Spleen (tissue), 11 donors: ENCODE measurements at regions not wholly inside any gene's neighbourhood (a gene's known extent, or its start where the extent isn't known, plus 50 kb on each side); places are given as distances from the start of the nearest gene placed in this dataset.
A peak's percentile ranks its signal among the peaks of the same experiment; 100 is the strongest.

ENCODE experiments used
- DNase-seq: peaks from one replicate; pipeline ENCODE4 v3.0.0-alpha.2; 2020
- H3K27ac ChIP-seq, 8 donors: fragments of 200-600 bp; sonication (generic) in 7 of 8; 1 replicate in 4 of 8; 2 replicates in 4 of 8; pipeline versions ENCODE4 v1.5.0 to v1.8.0; 2016 to 2021; ENCODE audit warnings: inconsistent platforms in 4 of 8, mild to moderate bottlenecking in 4 of 8, moderate library complexity in 1 of 8
- H3K27me3 ChIP-seq, 7 donors: fragments of 200-600 bp; sonication (generic) in 6 of 7; replicated peaks in 1 of 7; 1 replicate in 4 of 7; 2 replicates in 3 of 7; pipeline versions ENCODE4 v1.5.0 to v1.8.0; 2016 to 2021; ENCODE audit warnings: inconsistent platforms in 3 of 7, mild to moderate bottlenecking in 1 of 7
- H3K36me3 ChIP-seq, 6 donors: fragments of 200-600 bp; sonication (generic) in 5 of 6; 1 replicate in 4 of 6; 2 replicates in 2 of 6; pipeline versions ENCODE4 v1.5.0 to v1.8.0; 2016 to 2021; ENCODE audit warnings: inconsistent platforms in 2 of 6
- H3K4me1 ChIP-seq, 6 donors: fragments of 200-600 bp; sonication (generic) in 5 of 6; 1 replicate in 3 of 6; 2 replicates in 3 of 6; pipeline versions ENCODE4 v1.5.0 to v1.8.0; 2016 to 2021; ENCODE audit warnings: inconsistent platforms in 3 of 6
- H3K4me3 ChIP-seq, 8 donors: fragments of 200-600 bp; sonication (generic) in 7 of 8; 1 replicate in 4 of 8; 2 replicates in 4 of 8; pipeline versions ENCODE4 v1.5.0 to v1.8.0; 2016 to 2021; ENCODE audit warnings: inconsistent platforms in 4 of 8, mild to moderate bottlenecking in 4 of 8, moderate library complexity in 2 of 8
- H3K9me3 ChIP-seq, 8 donors: fragments of 200-600 bp; sonication (generic) in 7 of 8; 1 replicate in 4 of 8; 2 replicates in 4 of 8; pipeline versions ENCODE4 v1.5.0 to v1.8.0; 2016 to 2021; ENCODE audit warnings: inconsistent platforms in 4 of 8
- CTCF ChIP-seq, 11 experiments: fragments of 200-600 bp in 7 of 11; fragments of 450-650 bp in 4 of 11; sonication (generic) in 4 of 11; IDR thresholded peaks in 8 of 11; conservative IDR thresholded peaks in 3 of 11; 1 replicate in 7 of 11; 2 replicates in 4 of 11; pipeline versions ENCODE4 v1.4.0 to v1.8.0; 2016 to 2021; ENCODE audit warnings: antibody characterized with exemption in 11 of 11, inconsistent platforms in 4 of 11, mild to moderate bottlenecking in 1 of 11
- POLR2A ChIP-seq, 3 donors: fragments of 450-650 bp; IDR thresholded peaks; one replicate each; pipeline ENCODE4 v1.5.1; 2017; ENCODE audit warnings: antibody characterized with exemption in 3 of 3, mild to moderate bottlenecking in 1 of 3
- POLR2AphosphoS5 ChIP-seq, 3 donors: sonication (generic); formaldehyde crosslinking; IDR thresholded peaks; one replicate each; pipeline ENCODE4 v1.5.1; 2017; ENCODE audit warnings: antibody characterized with exemption in 3 of 3
- WGBS, 5 donors: extraction: QIAGEN DNeasy Blood & Tissue Kit in 3 of 5; methylation state at CpG; one replicate each; pipeline versions ENCODE4 v1.1.5 to v1.1.7; 2013 to 2018; 5-methylcytosine and 5-hydroxymethylcytosine counted together
- intact Hi-C: fragments of 100-400 bp; cut with DNase I; formaldehyde crosslinking; loops from one replicate; pipeline ENCODE4 v1.15.0; 2023; ENCODE audit warnings: low total_unique reads
- donor health status: healthy with polysubstance abuse.
- donor health status: DM: no; HTN: no; CAD: no; lungs with moderate emphysema.
- donor health status: DM: no; HTN: no; CAD: no.
- donor health status: Bipolar disorder and iron deficiency.
- donor health status: healthy.
- donor health status: DM: no; HTN: no; CAD: no.
- donor health status: DM: yes; HTN: yes; CAD: no.

GRCh38 chr7:130867039-130867438, 133.0 kb upstream of the KLF14 start:
- intact Hi-C loops = no loop called here
- H3K9me3 ChIP-seq = peaks cover 0 to 9% (median 4%) of the 10 kb centered on the region in 8 donors
- 77 to 90% (median 81%) methylated on average over 2 of the region's 2 CpGs for WGBS, 5 donors

GRCh38 chr7:130867581-130868136, 133.7 kb upstream of the KLF14 start:
- peak in 1 of 3 donors; percentile 36 for TF ChIP-seq POLR2AphosphoS5 (IDR thresholded peaks at IDR 0.05)
- no peak for TF ChIP-seq CTCF (IDR thresholded peaks at IDR 0.05 in 8 of 11, conservative IDR thresholded peaks at IDR 0.05 in 3 of 11)
- 46 to 69% (median 59%) methylated on average over 1 of the region's 1 CpG for WGBS, 5 donors
- Histone ChIP-seq H3K36me3 (peaks cover 0 to 99% (median 34%) of the 10 kb centered on the region in 6 donors), H3K4me3 (no peak overlapping the region), H3K27ac (peak overlapping the region; percentile 38 to 77 (median 66)), H3K27me3 (no peaks in the 10 kb centered on the region), H3K4me1 (peaks cover 0 to 21% (median 6%) of the 10 kb centered on the region in 6 donors), H3K9me3 (peaks cover 0 to 3% (median 0%) of the 10 kb centered on the region in 8 donors)
- DNase-seq = no peak
- intact Hi-C loops = no loop called here

More at GRCh38 chr7:130867039-130867438, 133.0 kb upstream of the KLF14 start:
- Histone ChIP-seq H3K27ac (peak overlapping the region; percentile 38 to 77 (median 66)), H3K4me3 (no peak overlapping the region), H3K4me1 (peaks cover 0 to 21% (median 6%) of the 10 kb centered on the region in 6 donors), H3K27me3 (no peaks in the 10 kb centered on the region), H3K36me3 (peaks cover 0 to 99% (median 30%) of the 10 kb centered on the region in 6 donors)
- TF ChIP-seq CTCF (IDR thresholded peaks at IDR 0.05 in 8 of 11, conservative IDR thresholded peaks at IDR 0.05 in 3 of 11) (no peak), POLR2A (IDR thresholded peaks at IDR 0.05) (no peak), POLR2AphosphoS5 (IDR thresholded peaks at IDR 0.05) (no peak)
- DNase-seq = no peak

- H3K27me3 ChIP-seq = no peaks in the 10 kb centered on the region
- peak overlapping the region in 7 of 8 donors; percentile 12 to 78 (median 69) for H3K27ac ChIP-seq
- H3K4me1 ChIP-seq = peaks cover 0 to 21% (median 6%) of the 10 kb centered on the region in 6 donors
- no peaks in the 10 kb centered on the region for H3K9me3 ChIP-seq
- WGBS, 5 donors = 69 to 91% (median 79%) methylated on average over 6 of the region's 6 CpGs
- peak; percentile 83 for DNase-seq
- no peak overlapping the region for H3K4me3 ChIP-seq
- intact Hi-C loops = no loop called here
- TF ChIP-seq POLR2AphosphoS5 (IDR thresholded peaks at IDR 0.05) (peak in 2 of 3 donors; percentile 74 to 77), POLR2A (IDR thresholded peaks at IDR 0.05) (no peak)
- H3K36me3 ChIP-seq = peaks cover 0 to 99% (median 37%) of the 10 kb centered on the region in 6 donors
Measured at GRCh38 chr7:130868139-130868538, 134.1 kb upstream of the KLF14 start.

GRCh38 chr7:130869918-130870317, 135.9 kb upstream of the KLF14 start:
- intact Hi-C loops = no loop called here
- no peak overlapping the region for H3K27ac ChIP-seq
- TF ChIP-seq POLR2A (IDR thresholded peaks at IDR 0.05) (no peak), POLR2AphosphoS5 (IDR thresholded peaks at IDR 0.05) (no peak), CTCF (IDR thresholded peaks at IDR 0.05 in 8 of 11, conservative IDR thresholded peaks at IDR 0.05 in 3 of 11) (no peak)
- peaks cover 0 to 99% (median 48%) of the 10 kb centered on the region in 6 donors for H3K36me3 ChIP-seq
- no peaks in the 10 kb centered on the region for H3K9me3 ChIP-seq
- peaks cover 0 to 35% (median 18%) of the 10 kb centered on the region in 6 donors for H3K4me1 ChIP-seq
- 92 to 99% (median 96%) methylated on average over 3 of the region's 3 CpGs for WGBS, 5 donors
- no peak overlapping the region for H3K4me3 ChIP-seq
- no peak for DNase-seq
- H3K27me3 ChIP-seq = no peaks in the 10 kb centered on the region
